NCI-H748 treated with DMSO at 0.1 percent for 48 hours (cell line): ENCODE measurements at regions not wholly inside any gene's neighbourhood (a gene's known extent, or its start where the extent isn't known, plus 50 kb on each side); places are given as distances from the start of the nearest gene placed in this dataset.

Source experiments
- DNase-seq: peaks from one replicate; lab custom pipeline; 2025; lab: John Stamatoyannopoulos, UW

DNA sequence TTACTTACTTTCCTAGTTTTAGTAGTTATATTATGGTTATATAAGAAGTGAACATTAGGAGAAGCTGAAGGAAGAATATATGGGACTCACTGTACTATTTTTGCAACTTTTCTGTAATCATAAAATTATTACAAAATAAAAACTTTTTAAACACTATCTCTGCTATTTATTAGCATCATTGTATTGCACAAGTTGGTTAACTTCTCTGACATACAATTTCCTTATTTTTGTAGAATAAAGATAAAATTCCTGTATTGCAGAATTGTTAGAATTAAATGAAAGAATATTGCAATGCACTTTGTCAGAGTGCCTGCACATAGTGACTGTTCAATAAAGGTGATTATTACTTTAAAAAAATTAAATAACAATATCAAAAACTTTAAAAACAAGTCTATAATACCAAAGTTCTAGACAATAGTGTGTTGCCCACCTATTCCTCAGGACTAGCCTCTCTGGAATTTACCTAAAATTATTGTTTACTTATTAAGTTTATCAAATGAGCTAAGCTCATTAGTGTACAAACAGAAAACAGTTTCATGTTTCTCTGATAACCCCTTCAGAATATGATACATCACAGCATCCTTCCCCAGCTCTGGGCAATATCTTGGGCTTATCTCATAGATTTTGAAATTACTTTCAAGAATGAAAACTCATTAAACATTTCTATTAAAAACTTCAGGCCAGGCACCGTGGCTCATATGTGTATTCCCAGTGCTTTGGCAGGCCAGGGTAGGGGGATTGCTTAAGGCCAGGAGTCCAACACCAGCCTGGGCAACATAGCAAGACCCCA lies 77.4 kb upstream of the TMPO start:
- no peak for DNase-seq

DNA sequence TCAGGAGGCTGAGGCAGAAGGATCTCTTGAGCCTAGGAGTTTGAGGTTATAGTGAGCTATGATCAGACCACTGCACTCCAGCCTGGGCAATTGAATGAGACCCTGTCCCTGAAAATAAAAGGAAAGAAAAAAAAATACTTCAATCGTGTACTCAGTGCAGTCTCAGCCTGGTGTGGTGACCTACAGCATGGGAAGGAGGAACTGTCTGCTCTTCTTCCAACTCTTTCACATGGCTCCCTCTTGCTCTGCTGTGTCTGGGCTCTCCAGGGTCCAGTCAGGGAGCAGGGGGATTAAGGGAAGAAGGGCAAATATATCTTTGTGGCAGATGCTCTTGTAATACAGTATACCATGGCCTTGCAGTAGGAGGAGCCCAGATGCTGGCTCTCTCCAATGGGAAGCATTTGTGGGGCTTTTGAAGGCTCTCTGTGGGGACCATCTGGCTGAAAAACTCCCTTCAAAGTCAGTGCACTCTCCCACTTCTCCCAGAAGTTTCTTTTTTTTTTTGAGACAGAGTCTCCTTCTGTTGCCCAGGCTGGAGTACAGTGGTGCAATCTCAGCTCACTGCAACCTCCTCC lies 76.6 kb upstream of the TMPO start:
- no peak for DNase-seq

DNA sequence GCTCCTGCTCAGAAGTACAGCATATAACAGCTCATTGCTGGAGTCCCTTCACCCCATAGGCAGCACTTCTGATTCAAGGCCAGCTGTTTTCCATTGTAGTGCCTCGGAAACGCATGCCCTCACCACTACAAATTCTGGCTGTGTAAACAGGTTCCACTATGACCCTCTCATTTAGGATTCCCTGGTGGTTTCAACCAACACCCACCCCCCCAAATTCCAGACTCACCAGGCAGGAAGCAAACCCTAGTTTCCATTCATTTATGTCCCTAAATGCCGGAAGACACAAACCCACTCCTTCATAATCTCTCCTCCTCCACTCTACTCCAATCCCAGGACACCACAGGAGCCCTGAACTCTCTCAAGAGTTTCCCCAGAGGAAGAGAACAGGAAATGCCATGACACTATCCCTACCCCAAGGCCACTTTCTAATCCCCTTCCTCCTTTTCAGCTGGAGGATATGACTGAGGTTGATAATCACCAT lies 75.9 kb upstream of the TMPO start:
- DNase-seq, result no peak

DNA sequence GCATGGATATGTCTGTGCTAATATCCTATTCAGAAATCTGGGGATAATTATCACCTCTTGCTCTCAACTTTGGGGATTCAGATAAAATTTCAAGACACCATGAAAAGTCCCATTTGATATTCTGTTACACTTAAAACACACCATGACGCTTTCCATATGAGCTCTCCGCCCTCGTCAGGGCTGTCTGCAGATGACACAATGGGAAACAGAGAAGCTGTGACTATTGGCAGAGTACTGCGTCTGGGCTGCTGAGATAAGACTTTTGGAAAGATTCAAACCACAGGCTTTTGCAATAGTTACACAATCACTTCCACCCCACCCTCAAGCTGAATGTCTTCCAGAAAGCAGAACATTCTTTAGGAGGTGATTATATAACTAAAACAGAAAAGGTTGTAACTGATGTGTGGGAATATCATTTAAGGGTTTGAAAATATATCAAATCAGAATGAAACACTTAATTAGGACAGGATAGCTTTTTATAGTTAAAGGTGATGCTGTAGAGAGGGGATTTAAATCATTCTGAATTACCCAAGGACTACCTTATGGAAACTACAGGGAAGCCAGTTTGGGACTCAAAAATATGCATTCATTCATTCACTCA lies 75.3 kb upstream of the TMPO start:
- no peak for DNase-seq

DNA sequence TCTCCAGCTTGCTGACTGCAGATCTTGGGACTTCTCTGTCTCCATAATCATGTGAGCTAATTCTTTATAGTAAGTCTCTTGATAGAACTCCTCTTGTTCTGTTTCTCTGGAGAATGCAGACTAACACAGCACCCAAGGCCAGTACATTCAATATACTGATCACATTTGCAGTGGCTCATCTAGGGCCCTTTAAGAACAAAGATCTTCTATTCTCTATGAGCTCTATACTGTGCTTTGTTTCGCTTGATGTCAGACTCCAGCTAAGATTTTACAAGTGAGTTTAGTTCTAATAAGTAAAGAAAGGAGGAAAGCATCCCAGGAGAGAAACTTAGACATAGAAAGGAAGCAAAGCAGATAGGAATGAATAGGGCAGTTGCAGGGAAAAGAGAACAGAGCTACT lies 69.3 kb upstream of the TMPO start:
- no peak for DNase-seq

DNA sequence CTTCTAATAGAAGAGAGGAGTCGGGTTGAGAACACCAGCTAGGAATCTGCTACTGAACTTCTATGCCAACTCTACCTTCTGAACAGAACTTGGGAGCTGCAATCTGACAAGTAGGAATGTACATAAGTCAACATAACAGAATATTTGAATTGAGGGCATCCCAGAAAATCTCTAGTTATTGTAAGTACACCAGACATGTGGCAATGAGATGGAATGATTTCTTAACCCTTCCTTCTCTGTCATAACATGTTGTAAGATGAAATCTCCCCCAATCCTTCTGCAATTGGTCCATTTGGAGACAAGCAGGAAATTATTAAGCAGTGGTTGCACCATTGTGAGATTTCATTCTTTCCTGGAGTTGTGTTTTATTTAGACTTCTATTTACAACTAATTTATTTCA lies 68.7 kb upstream of the TMPO start:
- DNase-seq, result no peak

DNA sequence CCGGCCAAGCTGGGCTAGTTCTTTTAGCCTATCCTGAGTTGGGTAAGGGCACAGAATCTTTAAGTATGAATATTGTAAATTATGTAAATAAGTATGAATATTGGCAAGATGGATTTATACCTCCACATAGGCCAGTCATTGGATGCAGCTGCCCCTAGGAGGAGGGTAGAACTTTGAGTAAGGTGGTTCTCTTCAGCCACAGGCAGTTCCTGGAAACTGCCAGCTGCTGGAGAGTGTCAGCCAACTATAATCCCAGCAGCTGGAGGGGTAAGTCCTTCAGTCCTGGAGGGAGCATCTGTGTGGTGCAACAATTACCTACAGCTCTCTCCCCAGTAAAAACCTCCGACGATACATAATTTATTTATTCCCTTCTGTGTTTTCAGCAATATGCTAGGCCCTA lies 65.8 kb upstream of the TMPO start:
- DNase-seq, result no peak

DNA sequence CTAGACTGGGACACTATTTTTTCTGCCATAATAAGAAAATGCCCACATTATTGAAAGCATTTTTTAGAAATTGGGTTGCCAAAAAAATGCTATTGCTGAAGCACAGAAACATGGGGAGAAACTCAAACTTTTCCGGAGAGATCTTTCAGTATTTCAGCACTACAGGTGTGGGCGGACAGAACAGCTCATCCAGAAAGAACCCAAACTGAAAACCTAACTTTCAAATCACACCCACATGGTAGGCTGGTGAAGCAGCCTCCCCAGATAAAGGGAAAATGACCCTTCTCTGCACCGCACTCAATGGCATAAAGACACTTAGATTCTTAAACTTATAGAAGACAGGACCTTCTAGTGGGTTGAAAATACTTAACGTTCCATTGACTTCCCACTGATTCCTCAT lies 62.3 kb upstream of the TMPO start:
- DNase-seq, result no peak

DNA sequence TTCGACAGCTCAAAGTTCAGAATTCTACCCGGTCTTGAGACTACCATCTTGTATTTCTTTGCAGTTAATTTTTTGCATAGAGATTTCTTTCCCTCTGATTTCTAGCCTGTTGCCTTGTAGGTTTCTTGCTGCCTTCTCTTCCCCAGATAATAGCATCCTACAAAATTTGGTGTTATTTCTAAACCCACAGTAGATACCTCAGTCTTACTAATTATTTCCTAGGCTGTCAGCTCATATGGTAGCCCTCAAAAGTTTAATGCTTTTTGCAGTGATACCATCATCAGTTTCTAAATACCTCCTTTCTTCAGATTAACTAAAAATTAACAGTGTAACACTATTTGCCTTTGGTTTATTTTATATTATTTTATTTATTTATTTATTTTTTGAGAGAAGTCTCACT lies 61.9 kb upstream of the TMPO start:
- DNase-seq, result no peak

DNA sequence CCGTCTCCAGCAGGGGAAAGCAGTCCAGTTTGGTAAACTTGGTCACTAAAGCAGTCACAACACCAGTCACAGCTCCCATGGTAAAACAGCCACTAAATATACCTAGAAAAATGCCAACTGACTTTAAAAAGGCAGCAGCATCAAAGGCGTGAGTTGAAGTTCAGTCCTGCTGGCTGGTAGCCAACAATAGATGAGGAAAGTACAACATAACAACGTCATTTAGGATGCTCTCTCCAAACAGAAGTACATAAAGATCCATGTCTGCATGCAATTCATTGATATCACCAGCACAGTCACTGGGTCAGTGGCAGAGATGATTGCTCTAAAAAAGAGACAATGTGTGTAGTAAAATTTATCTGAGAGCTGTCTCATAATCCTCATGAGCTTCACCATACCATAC lies 59.3 kb upstream of the TMPO start:
- no peak for DNase-seq

DNA sequence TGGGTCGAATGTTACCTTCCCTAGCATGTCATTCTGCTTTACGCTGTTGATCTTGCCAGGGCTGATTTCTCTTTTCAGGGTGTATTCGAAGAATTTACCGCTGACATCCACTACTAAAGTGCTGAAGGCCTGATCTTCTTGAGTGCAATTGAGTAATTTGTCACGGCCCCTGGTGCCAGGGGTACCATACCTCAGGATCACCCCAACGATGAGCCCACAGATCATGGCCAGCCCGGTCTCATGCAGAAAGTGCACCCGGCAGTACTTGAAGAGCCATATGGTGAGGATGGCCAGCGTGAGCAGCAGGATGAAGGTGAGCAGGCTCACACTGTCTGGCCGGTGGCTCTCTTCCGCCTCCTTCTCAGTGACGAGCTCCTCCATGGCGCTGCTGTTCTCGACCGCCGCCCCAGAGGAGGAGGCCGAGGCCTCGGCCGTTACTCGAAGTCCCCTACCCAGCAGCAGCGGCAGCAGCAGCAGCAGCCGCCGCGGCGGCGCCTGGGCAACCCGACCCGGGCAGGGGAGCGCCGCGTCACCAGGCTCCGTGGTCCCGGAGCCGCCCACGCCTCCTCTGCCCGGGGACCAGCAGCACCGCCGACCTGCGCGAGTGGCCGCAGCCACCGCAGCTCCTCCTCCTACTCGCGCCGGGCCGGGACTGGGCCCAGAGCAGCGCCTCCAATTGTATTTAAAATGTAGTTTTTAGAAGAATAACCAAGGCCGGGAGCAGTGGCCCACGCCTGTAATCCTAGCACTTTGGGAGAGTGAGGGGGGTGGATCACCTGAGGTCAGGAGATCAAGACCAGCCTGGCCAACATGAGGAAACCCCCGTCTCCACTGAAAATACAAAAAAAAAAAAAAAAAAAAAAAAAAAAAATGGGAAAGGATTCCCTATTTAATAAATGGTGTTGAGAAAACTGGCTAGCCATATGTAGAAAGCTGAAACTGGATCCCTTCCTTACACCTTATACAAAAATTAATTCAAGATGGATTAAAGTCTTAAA lies 58.5 kb upstream of the TMPO start:
- DNase-seq, result peak; percentile 12

DNA sequence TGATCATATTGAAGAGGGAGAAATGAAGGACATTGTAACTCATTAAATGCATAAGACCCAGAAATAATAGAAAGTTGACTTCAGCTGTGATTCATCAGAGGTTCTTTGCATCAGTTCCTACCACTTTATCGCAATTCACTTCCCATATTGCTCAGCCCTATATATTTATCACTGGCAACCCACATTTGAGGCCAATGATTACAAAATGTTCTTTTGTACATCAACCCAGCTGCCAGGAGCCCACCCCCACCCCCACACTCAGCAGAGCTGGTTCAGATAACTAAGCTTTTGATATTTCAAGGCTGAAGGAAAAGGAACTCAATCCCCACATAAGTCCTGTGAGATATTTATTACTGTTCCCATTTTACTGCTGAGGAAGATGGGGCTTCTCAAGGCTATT lies 51.2 kb upstream of the TMPO start:
- no peak for DNase-seq

DNA sequence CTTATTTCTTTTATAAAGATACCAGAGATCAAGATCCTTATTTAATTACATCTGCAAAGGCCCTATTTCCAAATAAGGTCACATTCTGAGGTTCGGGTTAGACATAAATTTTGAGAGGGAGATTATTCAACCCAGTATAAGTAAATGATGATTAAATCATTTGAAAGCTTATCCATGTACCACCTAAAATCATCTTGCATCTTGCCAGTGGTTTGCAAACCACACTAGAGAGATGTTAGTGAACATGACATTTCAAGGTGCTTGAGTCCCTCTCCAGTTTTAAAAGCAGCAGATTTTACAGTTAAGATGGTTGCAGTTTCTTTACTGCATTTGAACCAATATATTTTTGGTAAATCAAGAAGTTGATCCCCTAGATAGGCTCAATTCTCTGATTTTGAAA lies 49.9 kb upstream of the TMPO start:
- no peak for DNase-seq
